Smooth muscle cell (in vitro differentiated cells): ENCODE measurements at regions not wholly inside any gene's neighbourhood (a gene's known extent, or its start where the extent isn't known, plus 50 kb on each side); places are given as distances from the start of the nearest gene placed in this dataset.

Experiments used
- DNase-seq: peaks from one replicate; lab custom pipeline; 2025; ENCODE audit not compliant: unreplicated experiment; lab: John Stamatoyannopoulos, UW
- H2AFZ ChIP-seq: fragments of 200-600 bp; sonication (generic); 2 replicates; pipeline ENCODE4 v1.6.0; 2016; ENCODE audit warnings: antibody characterized with exemption, low read depth, mild to moderate bottlenecking
- H3F3A ChIP-seq: fragments of 200-600 bp; sonication (generic); 2 replicates; pipeline ENCODE4 v1.6.0; 2017; ENCODE audit warnings: antibody characterized with exemption, low read depth
- H3K27ac ChIP-seq: fragments of 200-600 bp; sonication (generic); 2 replicates; pipeline ENCODE4 v1.5.1; 2016; ENCODE audit warnings: low read depth, mild to moderate bottlenecking
- H3K27me3 ChIP-seq: fragments of 200-600 bp; sonication (generic); 2 replicates; pipeline ENCODE4 v1.6.1; 2016; ENCODE audit warnings: low read depth, mild to moderate bottlenecking
- H3K36me3 ChIP-seq: fragments of 200-600 bp; sonication (generic); 2 replicates; pipeline ENCODE4 v1.5.1; 2016; ENCODE audit warnings: low read depth
- H3K4me1 ChIP-seq: fragments of 200-600 bp; sonication (generic); 2 replicates; pipeline ENCODE4 v1.5.1; 2016; ENCODE audit warnings: low read depth
- H3K4me2 ChIP-seq: fragments of 200-600 bp; sonication (generic); 2 replicates; pipeline ENCODE4 v1.6.0; 2016; ENCODE audit warnings: mild to moderate bottlenecking
- H3K4me3 ChIP-seq: fragments of 200-600 bp; sonication (generic); 2 replicates; pipeline ENCODE4 v1.5.1; 2016; ENCODE audit warnings: mild to moderate bottlenecking
- H3K79me2 ChIP-seq: fragments of 200-600 bp; sonication (generic); 2 replicates; pipeline ENCODE4 v1.6.0; 2016; ENCODE audit warnings: low read depth, mild to moderate bottlenecking
- H3K9ac ChIP-seq: fragments of 200-600 bp; sonication (generic); 2 replicates; pipeline ENCODE4 v1.6.0; 2016; ENCODE audit warnings: low read depth
- H3K9me3 ChIP-seq: fragments of 200-600 bp; sonication (generic); replicated peaks from 2 replicates; pipeline ENCODE4 v1.5.1; 2016; ENCODE audit warnings: low read depth
- H4K20me1 ChIP-seq: fragments of 200-600 bp; sonication (generic); 2 replicates; pipeline ENCODE4 v1.6.0; 2016; ENCODE audit warnings: low read depth
- WGBS: methylation state at CpG from one replicate; pipeline ENCODE4 v1.1.7; 2016; ENCODE audit warnings: low lambda C conversion rate; 5-methylcytosine and 5-hydroxymethylcytosine counted together
- TF ChIP-seq, protein P1 (sequence below): fragments of 200-600 bp; sonication (generic); IDR thresholded peaks from 2 replicates; pipeline ENCODE4 v1.5.1; 2017; ENCODE audit warnings: borderline replicate concordance, mild to moderate bottlenecking, antibody characterized with exemption; ENCODE audit not compliant: insufficient read depth, poor library complexity, severe bottlenecking

DNA sequence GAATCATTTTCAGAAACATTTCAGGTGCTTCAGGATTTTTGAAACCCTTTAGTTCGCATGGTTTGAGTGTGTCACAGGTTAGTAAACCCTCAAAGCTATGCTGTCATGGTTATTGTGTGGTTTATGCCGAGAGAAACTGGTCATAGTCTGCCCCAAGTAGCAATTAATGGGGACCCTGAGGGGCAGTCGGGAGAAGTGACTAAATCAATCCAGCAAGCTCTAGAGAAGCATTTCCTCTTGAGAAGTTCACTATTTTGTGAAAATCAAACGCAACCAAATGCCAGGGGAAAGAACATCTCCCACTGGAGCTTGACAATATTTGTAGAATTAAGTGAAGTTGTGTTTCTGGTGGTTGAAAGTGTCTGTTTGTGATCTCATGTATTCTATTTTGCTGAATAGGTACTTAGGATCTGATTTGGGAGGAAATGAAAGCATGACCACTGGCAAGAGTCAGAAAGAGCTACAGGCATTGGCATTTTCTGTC, 63.0 kb upstream of the BACH1 start:
- H3K9ac ChIP-seq, result peak overlapping the region; percentile 6
- no peaks in the 10 kb centered on the region for H3K9me3 ChIP-seq
- no peak overlapping the region for H3K4me3 ChIP-seq
- no peaks in the 10 kb centered on the region for H3K79me2 ChIP-seq
- peak overlapping the region; percentile 71 for H3K27ac ChIP-seq
- 73% methylated on average over 4 of the region's 4 CpGs for WGBS
- H4K20me1 ChIP-seq, result no peaks in the 10 kb centered on the region
- H3K4me1 ChIP-seq, result peaks cover 8% of the 10 kb centered on the region
- H3K27me3 ChIP-seq, result no peaks in the 10 kb centered on the region
- H3F3A ChIP-seq, result no peaks in the 10 kb centered on the region
- TF ChIP-seq, protein P1, sequence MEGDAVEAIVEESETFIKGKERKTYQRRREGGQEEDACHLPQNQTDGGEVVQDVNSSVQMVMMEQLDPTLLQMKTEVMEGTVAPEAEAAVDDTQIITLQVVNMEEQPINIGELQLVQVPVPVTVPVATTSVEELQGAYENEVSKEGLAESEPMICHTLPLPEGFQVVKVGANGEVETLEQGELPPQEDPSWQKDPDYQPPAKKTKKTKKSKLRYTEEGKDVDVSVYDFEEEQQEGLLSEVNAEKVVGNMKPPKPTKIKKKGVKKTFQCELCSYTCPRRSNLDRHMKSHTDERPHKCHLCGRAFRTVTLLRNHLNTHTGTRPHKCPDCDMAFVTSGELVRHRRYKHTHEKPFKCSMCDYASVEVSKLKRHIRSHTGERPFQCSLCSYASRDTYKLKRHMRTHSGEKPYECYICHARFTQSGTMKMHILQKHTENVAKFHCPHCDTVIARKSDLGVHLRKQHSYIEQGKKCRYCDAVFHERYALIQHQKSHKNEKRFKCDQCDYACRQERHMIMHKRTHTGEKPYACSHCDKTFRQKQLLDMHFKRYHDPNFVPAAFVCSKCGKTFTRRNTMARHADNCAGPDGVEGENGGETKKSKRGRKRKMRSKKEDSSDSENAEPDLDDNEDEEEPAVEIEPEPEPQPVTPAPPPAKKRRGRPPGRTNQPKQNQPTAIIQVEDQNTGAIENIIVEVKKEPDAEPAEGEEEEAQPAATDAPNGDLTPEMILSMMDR, result no peak
- no peak overlapping the region for H3K4me2 ChIP-seq
- H3K36me3 ChIP-seq, result no peaks in the 10 kb centered on the region
- H2AFZ ChIP-seq, result peak overlapping the region; percentile 10
- DNase-seq, result no peak

DNA sequence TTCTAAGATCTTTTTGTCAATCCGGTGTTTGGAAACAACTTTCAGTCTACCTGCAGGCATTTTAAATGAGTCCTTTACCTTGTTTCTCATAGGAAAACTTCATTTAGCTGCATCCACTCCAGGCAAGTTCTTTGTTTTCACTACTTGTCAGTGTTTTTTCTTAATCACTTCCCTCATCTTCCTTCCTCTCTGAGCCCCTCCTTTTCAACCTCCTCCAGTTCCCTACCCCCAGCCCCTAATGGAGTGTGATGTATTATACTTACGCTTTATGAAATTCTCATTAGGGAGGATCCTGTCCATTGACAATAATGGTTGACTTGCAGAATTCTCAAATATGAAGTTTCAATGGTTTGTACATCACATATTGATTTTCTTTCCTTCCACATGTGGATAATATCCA, 62.5 kb upstream of the BACH1 start:
- DNase-seq, result no peak
- TF ChIP-seq, protein P1, result no peak
- Histone ChIP-seq H3K36me3 (no peaks in the 10 kb centered on the region), H3K27me3 (no peaks in the 10 kb centered on the region), H3K4me2 (no peak overlapping the region), H3K4me1 (peaks cover 8% of the 10 kb centered on the region), H3K79me2 (no peaks in the 10 kb centered on the region), H3K9ac (peak overlapping the region; percentile 6), H4K20me1 (no peaks in the 10 kb centered on the region), H3K4me3 (no peak overlapping the region), H3K9me3 (no peaks in the 10 kb centered on the region), H3K27ac (peak overlapping the region; percentile 71), H2AFZ (peak overlapping the region; percentile 10), H3F3A (no peaks in the 10 kb centered on the region)
- 97% methylated on average over 2 of the region's 2 CpGs for WGBS

DNA sequence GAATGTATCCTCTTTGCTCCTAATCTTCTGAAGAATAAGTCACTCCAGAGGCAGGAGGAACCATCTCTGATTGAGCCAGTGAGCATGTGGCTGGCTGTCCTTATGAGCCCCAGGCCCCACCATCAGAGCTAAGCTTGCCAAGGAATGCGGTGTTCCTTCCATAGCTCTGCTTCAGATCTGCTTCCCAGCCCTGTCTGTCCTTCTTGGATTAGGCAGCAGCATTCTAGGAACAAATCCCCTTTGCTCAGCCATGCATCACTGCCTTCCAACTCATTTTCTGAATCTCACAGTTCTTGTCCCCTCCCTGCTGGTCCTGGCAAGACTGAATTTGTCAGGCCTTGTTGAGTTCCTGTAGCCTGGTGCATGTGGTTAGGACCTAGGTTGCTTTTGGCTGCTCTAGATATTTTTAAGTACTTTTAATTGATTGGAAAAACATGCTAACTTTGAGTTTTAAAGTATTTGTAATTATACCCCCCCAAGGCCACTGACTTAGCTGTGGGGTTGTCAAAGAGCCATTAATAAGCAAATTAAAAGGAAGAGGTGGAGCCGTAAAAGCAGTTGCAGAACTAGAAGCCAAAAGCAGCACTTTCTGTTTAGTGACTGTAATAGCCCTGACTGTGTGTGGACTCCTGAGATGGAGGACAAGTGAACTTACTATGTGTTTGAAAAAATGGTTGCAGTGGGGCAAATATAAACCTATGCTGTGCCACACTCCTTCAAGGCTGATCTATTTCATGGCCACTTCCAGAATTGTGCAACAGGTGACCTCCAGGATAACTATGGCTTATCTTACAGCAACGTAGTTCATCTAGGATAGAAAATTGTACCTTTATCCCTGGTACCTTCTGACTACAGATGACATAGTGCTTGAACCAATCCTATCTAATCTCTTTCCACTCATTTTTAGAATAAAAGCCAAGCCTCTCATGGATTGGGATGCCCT, 61.3 kb upstream of the BACH1 start:
- no peak overlapping the region for H3K4me2 ChIP-seq
- H3K9ac ChIP-seq, result no peak overlapping the region
- DNase-seq, result no peak
- WGBS, result 77% methylated on average over 3 of the region's 3 CpGs
- no peaks in the 10 kb centered on the region for H3F3A ChIP-seq
- H3K36me3 ChIP-seq, result no peaks in the 10 kb centered on the region
- no peaks in the 10 kb centered on the region for H3K9me3 ChIP-seq
- H4K20me1 ChIP-seq, result no peaks in the 10 kb centered on the region
- H3K4me3 ChIP-seq, result no peak overlapping the region
- no peaks in the 10 kb centered on the region for H3K27me3 ChIP-seq
- peak overlapping the region; percentile 71 for H3K27ac ChIP-seq
- TF ChIP-seq, protein P1, result no peak
- H3K4me1 ChIP-seq, result peaks cover 8% of the 10 kb centered on the region
- H2AFZ ChIP-seq, result no peak overlapping the region
- H3K79me2 ChIP-seq, result no peaks in the 10 kb centered on the region
